ENCODE measurements at regions not wholly inside any gene's neighbourhood (a gene's known extent, or its start where the extent isn't known, plus 50 kb on each side); places are given as distances from the start of the nearest gene placed in this dataset.

DNA sequence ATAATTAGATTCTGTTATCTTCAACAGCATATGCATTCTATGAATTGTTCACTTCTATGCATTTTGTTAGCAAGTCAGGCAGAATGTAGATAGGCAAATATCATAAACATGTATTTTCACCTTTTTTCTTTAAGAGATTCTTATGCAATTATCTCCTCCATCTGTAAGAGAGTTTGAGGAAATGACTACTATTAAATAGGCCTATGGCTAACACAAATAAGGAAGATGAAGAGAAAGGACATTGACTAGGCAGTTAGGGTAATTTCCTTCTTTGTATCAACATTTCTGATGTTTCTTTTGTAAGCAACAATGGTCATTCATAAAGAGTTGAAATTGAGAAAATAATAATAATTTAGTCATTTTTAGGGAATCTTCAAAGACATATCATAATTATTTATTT, 145.2 kb upstream of the CDH12 start:
- no peak for DNase-seq (ENCODE audit: low spot score)

DNA sequence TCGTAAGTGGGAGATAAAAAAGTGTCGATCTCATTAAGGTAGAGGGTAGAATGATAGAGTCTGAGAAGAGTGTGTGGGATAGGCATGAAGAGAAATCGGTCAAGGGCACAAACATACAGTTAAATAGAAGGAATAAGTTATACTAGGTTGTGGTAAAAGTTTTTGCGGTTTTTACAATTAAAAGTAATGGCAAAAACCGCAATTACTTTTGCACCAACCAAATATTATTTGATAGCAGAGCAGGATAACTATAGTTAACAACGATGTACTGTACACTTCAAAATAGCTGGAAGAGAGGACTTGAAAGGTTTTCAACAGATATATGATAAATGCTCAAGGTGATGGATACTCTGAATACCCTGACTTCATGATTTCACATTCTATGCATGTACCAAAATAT, 135.8 kb upstream of the CDH12 start:
- no peak for DNase-seq (ENCODE audit: low spot score)

DNA sequence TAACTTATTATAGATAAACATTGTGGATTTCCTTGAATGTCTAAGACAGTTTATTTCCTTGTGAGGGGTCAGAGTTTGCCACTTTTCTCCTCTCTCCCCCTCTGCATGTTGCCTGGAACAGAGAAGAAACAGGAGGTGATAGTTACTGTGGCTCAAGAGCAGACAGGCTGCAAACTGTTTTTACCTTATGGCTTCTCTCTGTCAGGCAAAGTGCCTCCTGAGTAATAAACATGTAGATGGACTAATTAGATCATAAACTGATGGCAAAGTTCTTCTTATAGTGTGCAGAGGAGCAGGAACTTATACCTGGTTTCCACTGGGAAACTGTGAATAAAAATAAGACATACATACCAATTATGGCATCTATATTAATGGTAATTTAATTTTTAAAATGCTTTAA, 133.1 kb upstream of the CDH12 start:
- no peak for DNase-seq (ENCODE audit: low spot score)

DNA sequence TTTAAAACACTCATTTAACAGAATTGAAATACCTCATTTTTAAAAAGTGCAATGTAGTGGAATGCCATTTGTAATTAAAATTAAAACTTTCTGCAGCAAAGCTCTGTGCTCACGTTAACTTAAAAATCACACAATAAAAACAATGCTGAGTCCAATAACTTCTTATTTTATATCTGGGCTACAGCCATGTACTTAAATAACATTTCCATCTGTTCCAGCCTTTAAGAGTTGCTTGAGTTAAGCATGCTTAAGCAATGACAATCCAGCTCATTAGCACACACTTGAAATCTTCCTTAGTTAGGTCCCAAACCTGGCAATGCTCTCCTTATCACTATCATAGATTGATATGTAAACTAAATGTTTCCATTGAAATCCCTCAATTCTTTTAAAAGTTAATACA, 132.3 kb upstream of the CDH12 start:
- DNase-seq (ENCODE audit: low spot score) = no peak

DNA sequence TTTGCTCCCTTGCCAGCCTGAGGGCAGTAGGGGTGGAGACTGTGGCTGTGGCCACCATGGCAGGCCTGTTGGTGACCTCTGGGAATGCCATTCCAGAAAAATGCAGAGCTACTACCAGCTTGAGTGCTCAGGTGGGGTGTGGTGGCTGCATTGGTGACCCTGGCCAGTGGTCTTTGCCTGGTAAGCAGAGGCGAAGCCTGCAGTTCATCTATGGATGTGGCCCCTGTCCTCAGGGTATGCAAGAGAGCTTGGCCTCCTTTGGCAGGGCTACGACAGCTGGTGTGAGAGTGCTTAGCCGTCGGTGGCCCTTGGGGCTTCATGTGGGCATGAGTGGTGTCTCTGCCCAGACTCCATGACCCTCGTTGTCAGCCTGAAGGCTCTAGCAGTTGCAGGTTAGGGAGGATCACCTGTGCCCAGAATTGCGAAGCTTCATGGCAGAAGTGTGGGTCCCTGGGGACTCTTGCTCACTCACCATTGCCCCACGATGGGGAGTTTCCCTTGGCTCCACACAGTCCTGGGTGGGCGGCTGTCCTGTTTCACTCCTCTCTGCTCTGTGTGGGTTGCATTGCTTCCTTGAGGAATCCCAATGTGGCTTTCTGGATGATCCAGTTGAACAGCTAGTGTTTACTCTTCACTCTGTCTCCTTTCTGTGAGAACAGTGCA, 117.9 kb upstream of the CDH12 start:
- no peak for DNase-seq (ENCODE audit: low spot score)

DNA sequence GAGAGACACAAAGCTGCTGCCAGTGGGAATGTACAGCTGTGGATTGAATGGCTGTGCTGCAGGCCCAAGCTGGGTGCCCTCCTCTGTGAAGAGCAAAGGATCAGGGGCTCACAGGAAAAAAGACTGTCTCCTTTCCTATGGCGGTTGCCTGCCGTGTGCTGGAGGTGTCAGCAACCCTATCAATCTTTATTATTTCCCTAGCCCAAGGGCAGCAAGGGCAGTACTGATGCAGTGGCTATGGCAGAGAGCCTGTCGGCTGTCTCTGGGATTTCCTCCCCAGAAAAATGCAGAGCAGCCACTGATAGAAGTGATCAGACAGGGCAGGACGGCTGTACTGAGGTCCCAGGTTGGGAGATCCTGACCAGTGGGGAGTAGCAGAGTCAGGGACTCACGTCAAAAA, 117.3 kb upstream of the CDH12 start:
- DNase-seq (ENCODE audit: low spot score) = no peak

DNA sequence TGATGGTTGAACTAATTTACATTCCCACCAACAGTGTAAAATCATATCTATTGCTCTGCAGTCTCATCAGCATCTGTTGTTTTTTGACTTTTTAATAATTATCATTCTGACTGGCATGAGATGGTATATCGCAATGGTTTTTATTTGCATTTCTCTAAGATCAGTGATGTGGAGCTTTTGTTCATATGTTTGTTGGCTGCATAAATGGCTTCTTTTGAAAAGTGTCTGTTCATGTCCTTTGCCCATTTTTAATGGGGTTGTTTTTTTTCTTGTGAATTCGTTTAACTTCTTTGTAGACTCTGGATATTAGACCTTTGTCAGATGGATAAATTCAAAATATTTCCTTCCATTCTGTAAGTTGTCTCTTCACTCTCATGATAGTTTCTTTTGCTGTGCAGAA, 115.2 kb upstream of the CDH12 start:
- no peak for DNase-seq (ENCODE audit: low spot score)

DNA sequence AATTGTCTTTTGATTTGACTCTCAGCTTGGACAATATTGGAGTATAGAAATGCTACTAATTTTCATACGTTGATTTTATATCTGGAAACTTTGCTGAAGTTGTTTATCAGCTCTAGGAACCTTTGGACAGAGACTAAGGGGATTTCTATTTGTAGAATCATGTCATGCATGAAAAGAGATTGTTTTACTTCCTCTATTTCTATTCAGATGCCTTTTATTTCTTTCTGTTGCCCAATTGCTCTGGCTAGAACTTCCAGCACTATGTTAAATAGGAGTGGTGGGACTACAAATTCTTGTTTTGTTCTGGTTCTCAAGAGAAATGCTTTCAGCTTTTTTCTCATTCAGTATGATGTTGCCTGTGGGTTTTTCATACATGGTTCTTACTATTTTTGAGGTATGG, 112.8 kb upstream of the CDH12 start:
- DNase-seq (ENCODE audit: low spot score) = no peak

DNA sequence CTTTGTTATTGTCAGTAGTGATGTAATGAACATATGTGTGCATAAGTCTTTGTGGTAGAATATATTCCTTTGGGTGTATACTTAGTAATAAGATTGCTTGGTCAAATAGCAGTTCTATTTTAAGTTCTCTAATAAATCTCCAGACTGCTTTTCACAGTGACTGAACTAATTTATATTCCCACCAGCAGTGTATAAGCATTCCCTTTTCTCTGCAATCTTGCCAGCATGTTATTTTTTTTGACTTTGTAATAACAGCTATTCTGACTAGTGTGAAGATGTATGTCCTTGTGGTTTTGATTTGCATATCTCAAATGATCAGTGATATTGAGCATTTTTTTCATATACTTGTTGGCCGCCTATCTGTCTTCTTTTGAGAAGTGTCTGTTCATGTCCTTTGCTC, 111.5 kb upstream of the CDH12 start:
- DNase-seq (ENCODE audit: low spot score) = no peak

DNA sequence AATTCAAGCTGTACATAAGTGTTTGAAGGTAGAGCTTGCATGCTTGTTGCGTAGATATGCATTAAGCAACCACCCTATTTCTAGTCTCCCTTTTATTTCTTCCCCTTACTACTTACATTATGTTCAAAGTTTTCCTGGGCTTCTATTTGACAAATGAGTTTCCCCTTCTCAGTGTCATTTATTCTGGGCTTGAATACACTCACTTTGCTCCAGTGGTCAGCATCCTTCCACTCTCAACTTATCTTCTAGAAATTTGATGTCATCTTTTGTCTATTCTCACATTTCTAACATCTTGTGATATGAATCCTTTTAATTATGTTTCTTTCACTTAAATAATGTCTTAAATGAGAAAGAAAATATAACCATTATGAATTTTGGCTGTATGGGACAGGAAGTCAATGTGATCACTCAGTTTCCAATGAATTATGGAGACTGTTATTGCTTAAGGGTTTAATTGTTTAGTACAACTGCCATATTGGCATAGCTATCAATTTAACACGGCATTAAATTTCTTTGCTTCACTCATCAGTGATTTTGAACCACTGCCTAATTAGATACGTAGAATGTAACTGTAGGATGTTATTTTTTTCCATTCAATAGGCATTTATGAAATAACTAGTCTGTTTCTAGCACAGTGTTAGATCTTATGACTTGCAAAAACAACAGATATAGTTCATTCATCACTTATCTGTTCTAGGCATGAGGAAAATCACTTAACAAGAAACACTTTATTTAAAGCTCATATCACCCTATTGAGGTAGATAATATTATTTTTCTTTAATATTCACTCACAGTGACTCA, 105.5 kb upstream of the CDH12 start:
- DNase-seq (ENCODE audit: low spot score) = no peak

DNA sequence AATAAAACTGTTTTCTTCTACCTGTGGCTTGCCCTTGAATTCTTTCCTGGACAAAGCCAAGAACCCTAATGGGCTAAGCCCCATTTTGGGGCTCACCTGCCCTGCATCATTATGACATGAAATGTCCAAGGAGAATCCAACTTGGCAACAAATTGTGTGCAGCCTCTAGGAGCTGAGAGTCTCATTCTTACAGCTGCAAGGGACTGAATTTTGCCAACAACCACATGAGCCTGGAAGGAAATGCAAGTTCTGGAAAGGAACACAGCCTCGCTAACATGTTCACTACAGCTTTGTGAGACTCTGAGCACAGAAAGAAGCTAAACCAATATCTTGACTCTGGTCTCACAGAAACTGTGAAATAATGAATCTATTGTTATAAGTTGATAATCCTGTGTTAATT, 94.8 kb upstream of the CDH12 start:
- no peak for DNase-seq (ENCODE audit: low spot score)

DNA sequence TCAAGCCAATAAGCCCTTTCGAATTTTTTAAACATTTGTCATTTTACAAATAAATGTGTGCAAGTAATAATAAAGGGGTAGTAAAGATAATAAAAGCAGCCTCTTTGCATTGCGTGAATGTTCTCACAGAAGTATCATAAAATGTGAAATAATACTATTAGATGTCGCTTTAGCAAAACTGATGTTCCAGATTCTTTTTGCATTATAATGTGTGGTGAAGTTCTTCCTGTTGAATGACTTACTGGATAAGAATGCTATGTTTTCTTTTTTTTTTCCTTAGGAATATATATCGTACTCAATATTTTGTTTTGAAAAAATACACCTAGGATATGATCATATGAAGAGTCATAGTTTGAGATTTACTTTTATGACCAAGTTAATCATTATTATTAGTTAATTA, 85.2 kb upstream of the CDH12 start:
- DNase-seq (ENCODE audit: low spot score) = no peak

DNA sequence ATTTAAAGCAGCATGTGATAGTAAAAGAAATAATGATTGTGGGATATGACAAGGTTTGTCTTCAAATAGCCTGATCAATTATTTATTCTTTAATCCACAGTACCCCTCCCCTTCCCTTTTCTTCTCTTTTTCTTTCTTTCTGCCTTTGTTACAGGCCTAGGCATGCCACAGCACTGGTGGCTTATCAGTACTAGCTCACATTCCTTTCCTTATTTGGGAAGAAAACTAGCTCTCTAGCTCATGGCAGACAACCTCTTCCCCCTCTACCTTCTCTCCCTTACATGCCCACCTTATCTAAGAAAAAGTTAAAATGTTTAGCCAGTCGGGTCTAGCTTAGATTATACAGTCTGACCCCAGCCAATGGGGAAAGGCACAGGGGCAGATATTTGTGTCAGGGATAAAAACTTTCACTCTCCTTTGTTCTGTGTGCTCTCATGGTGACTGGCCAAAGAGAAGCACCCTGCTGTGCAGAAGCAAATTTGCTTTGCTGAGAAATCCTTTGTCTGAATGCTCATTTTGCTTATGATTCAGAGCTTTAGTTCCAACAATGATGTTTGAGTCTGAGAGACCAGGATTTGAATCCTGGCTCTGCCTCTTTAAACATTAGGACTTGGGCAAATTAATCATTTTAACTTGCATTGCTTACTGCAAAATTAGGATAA, 75.8 kb upstream of the CDH12 start:
- DNase-seq (ENCODE audit: low spot score) = no peak

DNA sequence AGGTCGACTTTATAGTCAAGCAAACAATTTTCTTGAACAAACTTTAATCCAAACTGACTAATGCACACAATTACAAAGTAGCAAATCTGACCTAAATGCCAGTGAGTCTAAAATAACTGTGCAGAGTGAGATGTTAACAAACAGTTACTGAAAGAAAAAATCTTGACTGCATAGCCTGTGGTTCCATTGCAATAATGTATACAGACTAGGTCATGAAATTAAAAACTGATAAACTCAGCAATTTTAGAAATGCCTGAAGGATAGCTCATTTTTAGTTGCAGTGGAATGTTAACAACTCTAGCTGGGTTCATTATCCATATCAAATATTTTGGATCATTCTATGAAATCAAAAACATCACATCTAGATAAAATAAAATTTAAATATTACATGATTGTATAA, 73.4 kb upstream of the CDH12 start:
- no peak for DNase-seq (ENCODE audit: low spot score)

DNA sequence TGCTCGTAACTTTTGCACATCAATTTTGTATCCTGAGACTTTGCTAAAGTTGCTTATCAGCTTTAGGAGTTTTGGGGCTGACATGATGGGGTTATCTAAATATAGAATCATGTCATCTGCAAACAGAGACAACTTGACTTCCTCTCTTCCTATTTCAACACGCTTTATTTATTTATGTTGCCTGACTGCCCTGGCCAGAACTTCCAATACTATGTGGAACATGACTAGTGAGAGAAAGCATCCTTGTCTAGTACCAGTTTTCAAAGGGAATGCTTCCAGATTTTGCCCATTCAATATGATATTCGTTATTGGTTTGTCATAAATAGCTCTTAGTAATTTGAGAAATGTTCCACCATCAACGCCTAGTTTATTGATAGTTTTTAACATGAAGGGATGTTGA, 65.4 kb upstream of the CDH12 start:
- no peak for DNase-seq (ENCODE audit: low spot score)

DNA sequence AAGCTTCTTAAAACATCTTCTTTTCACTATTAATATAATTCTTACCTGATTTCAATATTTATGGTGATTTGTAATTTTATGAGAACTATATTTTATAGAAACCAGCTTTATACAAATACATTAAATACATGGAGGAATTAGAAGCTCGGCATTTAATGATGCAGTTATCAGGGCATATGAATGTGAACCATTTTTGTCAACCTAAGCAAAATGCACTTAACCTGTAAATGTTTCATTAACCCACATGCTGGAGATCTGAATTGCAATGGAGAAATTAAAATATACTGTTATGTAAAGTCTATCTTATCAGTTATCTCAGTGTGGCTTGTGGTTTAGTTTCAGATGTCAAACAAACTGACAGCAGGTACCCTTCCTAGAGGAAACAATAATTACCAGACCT, 63.2 kb upstream of the CDH12 start:
- no peak for DNase-seq (ENCODE audit: low spot score)

DNA sequence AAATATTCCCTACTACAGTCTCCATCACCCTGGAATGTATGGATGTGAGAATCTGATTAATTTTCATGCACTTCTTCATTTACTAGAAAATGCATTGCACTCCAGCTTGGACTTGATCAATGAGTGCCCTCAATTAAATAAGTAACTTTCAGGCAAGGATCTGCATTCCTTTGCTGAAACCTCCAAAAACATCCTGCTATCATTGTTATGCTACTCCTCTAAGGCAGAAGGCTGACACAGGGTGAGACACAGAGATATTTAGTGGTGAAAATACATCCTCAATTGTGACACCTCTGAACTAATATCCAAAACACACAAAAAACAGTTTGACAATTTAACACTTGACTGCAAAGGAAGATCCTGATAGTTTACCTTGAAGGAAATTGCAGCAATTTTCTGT, 57.9 kb upstream of the CDH12 start:
- DNase-seq (ENCODE audit: low spot score) = no peak

DNA sequence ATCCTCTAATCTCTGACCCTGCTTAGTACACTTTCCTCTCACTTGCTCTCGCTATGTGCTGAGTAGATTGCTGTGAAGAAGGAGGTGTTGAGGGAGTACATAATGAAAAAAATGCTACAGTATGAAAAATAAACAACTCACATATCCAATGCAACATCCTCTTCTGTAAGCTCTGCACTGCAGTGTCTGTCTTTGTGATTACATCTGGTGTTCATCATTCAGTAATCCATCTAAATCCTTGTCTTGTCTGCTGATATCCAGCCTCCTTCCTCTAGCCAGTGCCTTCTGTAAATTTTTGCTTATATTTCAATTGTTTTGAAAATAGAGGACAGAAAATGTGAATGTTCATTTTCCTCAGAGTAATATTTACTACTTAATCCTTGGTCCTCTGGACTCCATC, 57.4 kb upstream of the CDH12 start:
- no peak for DNase-seq (ENCODE audit: low spot score)

DNA sequence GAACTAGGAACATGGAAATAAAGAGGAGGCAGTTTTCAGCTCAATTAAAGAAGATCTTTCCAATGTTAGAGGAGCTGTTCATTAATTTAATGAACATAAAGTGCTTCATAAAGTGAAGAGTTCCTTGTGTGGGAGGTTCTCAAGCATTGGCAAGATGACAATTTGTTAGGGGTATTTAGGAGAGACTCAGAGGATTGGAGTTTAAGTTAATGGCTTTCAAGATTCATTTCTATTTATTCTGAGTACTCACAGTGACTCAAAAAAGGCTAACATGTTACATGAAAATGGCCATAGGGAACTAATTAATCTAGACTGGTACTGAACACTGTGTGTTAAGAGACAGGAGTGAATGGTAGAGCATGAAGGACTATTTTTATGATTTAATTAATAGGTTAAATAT, 55.4 kb upstream of the CDH12 start:
- no peak for DNase-seq (ENCODE audit: low spot score)

DNA sequence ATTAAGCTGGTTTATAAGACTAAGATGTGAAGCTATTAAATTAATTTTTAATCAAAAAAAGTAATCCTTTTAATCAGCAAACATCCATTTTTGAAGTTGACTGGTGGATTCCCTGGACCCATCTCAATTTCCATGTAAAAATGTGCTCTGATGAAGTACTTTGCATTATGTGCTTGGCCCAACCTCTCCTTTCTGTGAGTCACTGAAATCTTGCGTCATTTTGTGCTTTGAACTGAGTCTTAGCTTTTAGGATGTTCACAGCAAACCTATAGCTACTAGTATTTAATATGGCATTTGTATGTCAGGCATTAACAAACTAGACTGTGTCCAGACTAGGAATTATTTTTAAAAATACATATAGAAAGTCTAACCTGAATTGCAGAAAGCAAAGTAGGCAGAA, 55.0 kb upstream of the CDH12 start:
- DNase-seq (ENCODE audit: low spot score) = no peak
